C4-2B (cell line): ENCODE measurements at regions not wholly inside any gene's neighbourhood (a gene's known extent, or its start where the extent isn't known, plus 50 kb on each side); places are given as distances from the start of the nearest gene placed in this dataset.

Source experiments
- ZFX ChIP-seq: fragments of 450-650 bp; IDR thresholded peaks from 2 replicates; pipeline ENCODE4 v1.6.1; 2017
- TF ChIP-seq, protein P1 (sequence below): fragments of 450-650 bp; conservative IDR thresholded peaks from 2 replicates; pipeline ENCODE4 v1.5.1; 2017; ENCODE audit warnings: mild to moderate bottlenecking

DNA sequence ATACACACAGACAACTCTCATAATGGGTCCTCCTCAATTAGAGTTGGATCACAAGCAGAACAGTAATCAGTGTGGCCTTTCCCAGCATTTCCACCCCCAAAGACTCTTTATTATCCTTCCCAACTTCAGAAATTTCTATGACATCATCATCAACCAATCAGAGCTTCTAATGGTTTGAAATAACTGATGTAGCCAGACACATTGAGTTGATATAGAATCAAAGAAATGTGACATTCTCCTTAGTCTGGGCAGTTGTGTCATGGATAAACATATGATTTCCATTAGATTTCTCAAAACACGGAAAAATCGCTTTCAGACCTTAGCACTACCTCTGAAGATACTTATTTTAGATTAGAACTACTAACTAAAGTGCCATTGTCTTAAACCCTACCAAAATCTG is 75.7 kb upstream of the NFIB start:
- TF ChIP-seq, protein P1, sequence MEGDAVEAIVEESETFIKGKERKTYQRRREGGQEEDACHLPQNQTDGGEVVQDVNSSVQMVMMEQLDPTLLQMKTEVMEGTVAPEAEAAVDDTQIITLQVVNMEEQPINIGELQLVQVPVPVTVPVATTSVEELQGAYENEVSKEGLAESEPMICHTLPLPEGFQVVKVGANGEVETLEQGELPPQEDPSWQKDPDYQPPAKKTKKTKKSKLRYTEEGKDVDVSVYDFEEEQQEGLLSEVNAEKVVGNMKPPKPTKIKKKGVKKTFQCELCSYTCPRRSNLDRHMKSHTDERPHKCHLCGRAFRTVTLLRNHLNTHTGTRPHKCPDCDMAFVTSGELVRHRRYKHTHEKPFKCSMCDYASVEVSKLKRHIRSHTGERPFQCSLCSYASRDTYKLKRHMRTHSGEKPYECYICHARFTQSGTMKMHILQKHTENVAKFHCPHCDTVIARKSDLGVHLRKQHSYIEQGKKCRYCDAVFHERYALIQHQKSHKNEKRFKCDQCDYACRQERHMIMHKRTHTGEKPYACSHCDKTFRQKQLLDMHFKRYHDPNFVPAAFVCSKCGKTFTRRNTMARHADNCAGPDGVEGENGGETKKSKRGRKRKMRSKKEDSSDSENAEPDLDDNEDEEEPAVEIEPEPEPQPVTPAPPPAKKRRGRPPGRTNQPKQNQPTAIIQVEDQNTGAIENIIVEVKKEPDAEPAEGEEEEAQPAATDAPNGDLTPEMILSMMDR: no peak
- no peak for TF ChIP-seq ZFX
